Left kidney (tissue), 1 donor: ENCODE measurements at regions not wholly inside any gene's neighbourhood (a gene's known extent, or its start where the extent isn't known, plus 50 kb on each side); places are given as distances from the start of the nearest gene placed in this dataset.
"Not testable (repeated sequence)": the region's sequence is repeated elsewhere in the genome, so short reads cannot be mapped to it uniquely, and the experiment has no call there.

Source experiments
- DNase-seq: peaks from one replicate; pipeline ENCODE4 v3.0.0-alpha.2; 2013

- no peak for DNase-seq
Observed at GRCh38 chr4:104330125-104330905, 164.4 kb downstream of the CXXC4 start.

- DNase-seq: not testable (repeated sequence)
Observed at GRCh38 chr4:104326991-104327694, 167.6 kb downstream of the CXXC4 start.

- DNase-seq: no peak
Observed at GRCh38 chr4:104302731-104303130, 192.0 kb downstream of the CXXC4 start.

- DNase-seq: no peak
Observed at GRCh38 chr4:104294811-104295210, 199.9 kb downstream of the CXXC4 start.

- DNase-seq: no peak
Observed at GRCh38 chr4:104286867-104287266, 207.8 kb downstream of the CXXC4 start.

- no peak for DNase-seq
Observed at GRCh38 chr4:104283303-104283702, 211.4 kb downstream of the CXXC4 start.

- DNase-seq: no peak
Observed at GRCh38 chr4:104279744-104280143, 214.9 kb downstream of the CXXC4 start.

GRCh38 chr4:104272966-104273365, 221.7 kb downstream of the CXXC4 start:
- DNase-seq: no peak

GRCh38 chr4:104269603-104270002, 225.1 kb downstream of the CXXC4 start:
- not testable (repeated sequence) for DNase-seq

- no peak for DNase-seq
Observed at GRCh38 chr4:104263100-104263499, 231.6 kb downstream of the CXXC4 start.

- DNase-seq: no peak
Observed at GRCh38 chr4:104262678-104263077, 232.0 kb downstream of the CXXC4 start.

GRCh38 chr4:104248726-104249125, 246.0 kb downstream of the CXXC4 start:
- no peak for DNase-seq

- no peak for DNase-seq
Observed at GRCh38 chr4:104235967-104236366, 258.7 kb downstream of the CXXC4 start.

- no peak for DNase-seq
Observed at GRCh38 chr4:104217526-104217925, 277.2 kb downstream of the CXXC4 start.

- DNase-seq: no peak
Observed at GRCh38 chr4:104211657-104212056, 283.0 kb downstream of the CXXC4 start.

GRCh38 chr4:104210420-104210819, 284.3 kb downstream of the CXXC4 start:
- no peak for DNase-seq

GRCh38 chr4:104206784-104207183, 287.9 kb downstream of the CXXC4 start:
- DNase-seq: no peak

- DNase-seq: no peak
Observed at GRCh38 chr4:104205116-104205515, 289.6 kb downstream of the CXXC4 start.

GRCh38 chr4:104188301-104188700, 306.4 kb downstream of the CXXC4 start:
- no peak for DNase-seq

GRCh38 chr4:104169437-104169836, 325.3 kb downstream of the CXXC4 start:
- no peak for DNase-seq

- no peak for DNase-seq
Observed at GRCh38 chr4:104166749-104167148, 327.9 kb downstream of the CXXC4 start.

GRCh38 chr4:104163820-104164219, 330.9 kb downstream of the CXXC4 start:
- no peak for DNase-seq

- no peak for DNase-seq
Observed at GRCh38 chr4:104146048-104146447, 348.6 kb downstream of the CXXC4 start.

GRCh38 chr4:104138116-104138515, 356.6 kb downstream of the CXXC4 start:
- DNase-seq: no peak
